ENCODE measurements at regions not wholly inside any gene's neighbourhood (a gene's known extent, or its start where the extent isn't known, plus 50 kb on each side); places are given as distances from the start of the nearest gene placed in this dataset.

DNA sequence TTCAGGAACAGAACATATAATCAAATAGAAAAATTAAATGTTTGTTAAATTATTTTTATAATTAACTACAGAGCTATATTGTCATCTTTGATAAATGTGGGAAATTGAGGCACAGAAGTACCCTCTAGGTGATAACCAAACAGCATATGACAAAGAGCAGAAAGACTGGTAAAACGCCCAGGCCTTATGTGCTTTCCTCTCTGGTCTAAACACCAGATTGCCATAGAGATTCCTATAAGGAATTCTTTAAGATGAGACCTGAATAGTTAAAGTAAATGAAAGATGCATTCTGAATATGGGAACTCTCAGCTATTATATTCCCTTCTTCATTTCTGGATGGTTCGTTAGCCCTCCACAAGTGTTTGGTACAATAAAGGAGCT is 140.0 kb upstream of the SOX5 start:
- Histone ChIP-seq H3K27me3 (ENCODE audit: insufficient read depth, low read length) (no peaks in the 10 kb centered on the region), H3K14ac (ENCODE audit: low read length) (no peak overlapping the region), H3K4me2 (ENCODE audit: low read length) (no peak overlapping the region), H3K18ac (ENCODE audit: low read length) (no peak overlapping the region), H3K23ac (ENCODE audit: low read length) (no peak overlapping the region), H2AK5ac (ENCODE audit: low read length) (no peak overlapping the region), H3K4me1 (ENCODE audit: control insufficient read depth in 1 of 2, insufficient read depth in 2 of 2, low read length in 2 of 2) (no peaks in the 10 kb centered on the region), H2BK5ac (ENCODE audit: low read depth, low read length, poor library complexity) (no peak overlapping the region), H3K27ac (ENCODE audit: low read depth, low read length) (no peak overlapping the region), H3K79me1 (ENCODE audit: low read length) (no peaks in the 10 kb centered on the region), H3K9me3 (ENCODE audit: insufficient read depth, low read depth, low read length) (no peaks in the 10 kb centered on the region), H4K8ac (ENCODE audit: low read depth, low read length) (no peak overlapping the region), H2BK120ac (ENCODE audit: insufficient read depth, low read length, poor library complexity) (no peak overlapping the region), H3K36me3 (ENCODE audit: control insufficient read depth in 1 of 2, insufficient read depth in 2 of 2, low read length in 2 of 2) (no peaks in the 10 kb centered on the region), H3K4me3 (ENCODE audit: low read depth, low read length) (no peak overlapping the region), H2BK12ac (ENCODE audit: low read length) (no peak overlapping the region), H3K79me2 (ENCODE audit: control insufficient read depth, insufficient read depth, low read length, poor library complexity) (no peaks in the 10 kb centered on the region), H3K9ac (ENCODE audit: low read length) (no peak overlapping the region), H3K4ac (ENCODE audit: low read depth, low read length) (no peak overlapping the region), H4K91ac (ENCODE audit: low read depth, low read length) (no peak overlapping the region), H2AFZ (ENCODE audit: insufficient read depth, low read length, poor library complexity) (no peak overlapping the region), H4K12ac (ENCODE audit: low read depth, low read length) (no peak overlapping the region)
- WGBS (ENCODE audit: extremely low coverage, insufficient coverage, insufficient read length): no CpG with 5 or more reads among the region's 2 CpGs
- no peak for DNase-seq

DNA sequence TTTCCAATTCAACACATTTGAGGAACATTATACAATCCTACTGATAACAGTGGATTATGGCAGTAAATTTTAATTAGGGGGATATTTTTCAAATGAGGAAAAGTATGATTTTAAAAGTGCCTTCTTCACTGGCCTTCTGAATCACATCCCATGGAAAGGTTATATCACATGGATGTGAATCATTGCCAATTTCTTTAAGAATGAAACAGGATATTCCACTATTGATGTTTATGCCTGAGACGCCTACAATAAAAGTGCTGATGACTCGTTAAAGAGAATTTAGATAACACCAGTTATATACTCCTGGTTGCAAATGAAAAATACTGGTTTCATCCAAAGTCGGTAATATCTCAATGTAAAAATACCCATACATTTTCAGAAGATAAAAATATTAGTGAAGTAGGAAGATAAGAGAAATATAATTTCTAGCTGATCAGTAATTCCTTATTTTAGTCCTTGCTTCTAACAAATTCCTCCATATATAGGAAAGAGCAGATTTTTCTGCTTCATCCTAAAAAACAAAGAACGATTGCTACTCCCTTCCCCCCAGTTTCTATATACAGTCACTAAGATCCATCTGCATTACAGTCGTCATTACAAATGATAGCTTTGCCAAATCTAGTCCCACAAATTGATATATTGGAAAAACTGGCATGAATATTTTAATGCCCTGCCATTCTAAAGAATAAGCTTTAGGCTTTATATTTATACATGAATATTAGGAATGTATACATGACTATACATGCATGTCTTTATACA is 139.5 kb upstream of the SOX5 start:
- H3K14ac ChIP-seq (ENCODE audit: low read length): no peak overlapping the region
- H2BK120ac ChIP-seq (ENCODE audit: insufficient read depth, low read length, poor library complexity): no peak overlapping the region
- no peaks in the 10 kb centered on the region for H3K4me1 ChIP-seq (ENCODE audit: control insufficient read depth in 1 of 2, insufficient read depth in 2 of 2, low read length in 2 of 2)
- no peak overlapping the region for H4K12ac ChIP-seq (ENCODE audit: low read depth, low read length)
- no peak overlapping the region for H3K4me3 ChIP-seq (ENCODE audit: low read depth, low read length)
- DNase-seq: no peak
- no peak overlapping the region for H3K4me2 ChIP-seq (ENCODE audit: low read length)
- H4K91ac ChIP-seq (ENCODE audit: low read depth, low read length): no peak overlapping the region
- H3K79me1 ChIP-seq (ENCODE audit: low read length): no peaks in the 10 kb centered on the region
- no peak overlapping the region for H4K8ac ChIP-seq (ENCODE audit: low read depth, low read length)
- no CpG with 5 or more reads among the region's 5 CpGs for WGBS (ENCODE audit: extremely low coverage, insufficient coverage, insufficient read length)
- no peak overlapping the region for H2BK12ac ChIP-seq (ENCODE audit: low read length)
- no peaks in the 10 kb centered on the region for H3K9me3 ChIP-seq (ENCODE audit: insufficient read depth, low read depth, low read length)
- no peaks in the 10 kb centered on the region for H3K27me3 ChIP-seq (ENCODE audit: insufficient read depth, low read length)
- no peaks in the 10 kb centered on the region for H3K36me3 ChIP-seq (ENCODE audit: control insufficient read depth in 1 of 2, insufficient read depth in 2 of 2, low read length in 2 of 2)
- H2BK5ac ChIP-seq (ENCODE audit: low read depth, low read length, poor library complexity): no peak overlapping the region
- no peak overlapping the region for H2AK5ac ChIP-seq (ENCODE audit: low read length)
- H3K4ac ChIP-seq (ENCODE audit: low read depth, low read length): no peak overlapping the region
- H3K23ac ChIP-seq (ENCODE audit: low read length): no peak overlapping the region
- no peaks in the 10 kb centered on the region for H3K79me2 ChIP-seq (ENCODE audit: control insufficient read depth, insufficient read depth, low read length, poor library complexity)
- H2AFZ ChIP-seq (ENCODE audit: insufficient read depth, low read length, poor library complexity): no peak overlapping the region
- H3K18ac ChIP-seq (ENCODE audit: low read length): no peak overlapping the region
- H3K27ac ChIP-seq (ENCODE audit: low read depth, low read length): no peak overlapping the region
- no peak overlapping the region for H3K9ac ChIP-seq (ENCODE audit: low read length)

DNA sequence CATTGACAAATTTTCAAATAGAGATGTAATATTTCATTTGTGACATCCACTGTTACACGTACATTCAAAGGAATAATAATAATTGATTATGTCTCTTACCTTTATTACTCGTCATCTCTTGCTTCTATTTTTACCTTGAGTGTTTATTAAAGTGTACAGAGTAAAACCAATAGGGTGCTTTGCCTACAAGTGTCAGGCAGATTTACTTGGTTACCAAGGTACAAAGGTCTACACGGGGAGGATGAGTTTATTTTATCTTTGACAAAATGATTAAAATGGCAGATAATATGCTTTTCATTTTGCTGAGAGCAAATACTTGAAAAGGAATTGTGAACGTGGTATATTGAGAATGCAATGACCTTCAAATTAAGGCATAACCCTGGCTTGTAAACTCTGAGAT is 137.8 kb upstream of the SOX5 start:
- H3K36me3 ChIP-seq (ENCODE audit: control insufficient read depth in 1 of 2, insufficient read depth in 2 of 2, low read length in 2 of 2): no peaks in the 10 kb centered on the region
- no peak overlapping the region for H3K27ac ChIP-seq (ENCODE audit: low read depth, low read length)
- no peak overlapping the region for H3K14ac ChIP-seq (ENCODE audit: low read length)
- H3K4me3 ChIP-seq (ENCODE audit: low read depth, low read length): no peak overlapping the region
- no peak overlapping the region for H3K4me2 ChIP-seq (ENCODE audit: low read length)
- no peak overlapping the region for H2AK5ac ChIP-seq (ENCODE audit: low read length)
- no peaks in the 10 kb centered on the region for H3K9me3 ChIP-seq (ENCODE audit: insufficient read depth, low read depth, low read length)
- no peak overlapping the region for H3K23ac ChIP-seq (ENCODE audit: low read length)
- H3K4ac ChIP-seq (ENCODE audit: low read depth, low read length): no peak overlapping the region
- H3K27me3 ChIP-seq (ENCODE audit: insufficient read depth, low read length): no peaks in the 10 kb centered on the region
- no peaks in the 10 kb centered on the region for H3K79me1 ChIP-seq (ENCODE audit: low read length)
- DNase-seq: no peak
- no peak overlapping the region for H2BK5ac ChIP-seq (ENCODE audit: low read depth, low read length, poor library complexity)
- no peak overlapping the region for H3K18ac ChIP-seq (ENCODE audit: low read length)
- no peaks in the 10 kb centered on the region for H3K4me1 ChIP-seq (ENCODE audit: control insufficient read depth in 1 of 2, insufficient read depth in 2 of 2, low read length in 2 of 2)
- H2AFZ ChIP-seq (ENCODE audit: insufficient read depth, low read length, poor library complexity): no peak overlapping the region
- no peak overlapping the region for H2BK120ac ChIP-seq (ENCODE audit: insufficient read depth, low read length, poor library complexity)
- WGBS (ENCODE audit: extremely low coverage, insufficient coverage, insufficient read length): no CpG with 5 or more reads among the region's 4 CpGs
- H4K91ac ChIP-seq (ENCODE audit: low read depth, low read length): no peak overlapping the region
- no peak overlapping the region for H3K9ac ChIP-seq (ENCODE audit: low read length)
- no peaks in the 10 kb centered on the region for H3K79me2 ChIP-seq (ENCODE audit: control insufficient read depth, insufficient read depth, low read length, poor library complexity)
- no peak overlapping the region for H2BK12ac ChIP-seq (ENCODE audit: low read length)
- no peak overlapping the region for H4K8ac ChIP-seq (ENCODE audit: low read depth, low read length)
- no peak overlapping the region for H4K12ac ChIP-seq (ENCODE audit: low read depth, low read length)

DNA sequence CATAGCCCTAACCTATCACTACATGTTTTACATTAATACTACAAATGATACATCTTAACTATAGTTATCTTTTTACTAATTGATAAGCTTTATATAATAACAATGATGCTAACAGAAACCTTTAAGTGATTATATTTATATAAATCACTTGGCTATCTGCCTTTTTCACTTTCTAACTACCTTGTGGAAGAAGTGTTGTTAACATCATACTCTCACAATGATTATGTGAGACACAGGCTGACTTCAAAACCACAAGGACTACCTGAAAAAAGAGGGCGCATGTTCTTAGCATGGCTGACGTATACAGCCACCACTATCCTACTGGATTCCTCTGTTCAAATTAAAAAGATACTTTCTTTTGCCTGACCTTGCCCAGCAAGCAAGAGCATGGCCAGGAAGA is 135.3 kb upstream of the SOX5 start:
- Histone ChIP-seq H3K23ac (ENCODE audit: low read length) (no peak overlapping the region), H2AK5ac (ENCODE audit: low read length) (no peak overlapping the region), H3K4me1 (ENCODE audit: control insufficient read depth in 1 of 2, insufficient read depth in 2 of 2, low read length in 2 of 2) (no peaks in the 10 kb centered on the region), H4K12ac (ENCODE audit: low read depth, low read length) (no peak overlapping the region), H2AFZ (ENCODE audit: insufficient read depth, low read length, poor library complexity) (no peak overlapping the region), H3K18ac (ENCODE audit: low read length) (no peak overlapping the region), H3K4me3 (ENCODE audit: low read depth, low read length) (no peak overlapping the region), H3K4me2 (ENCODE audit: low read length) (no peak overlapping the region), H2BK120ac (ENCODE audit: insufficient read depth, low read length, poor library complexity) (no peak overlapping the region), H3K9ac (ENCODE audit: low read length) (no peak overlapping the region), H3K27ac (ENCODE audit: low read depth, low read length) (no peak overlapping the region), H3K4ac (ENCODE audit: low read depth, low read length) (no peak overlapping the region), H3K9me3 (ENCODE audit: insufficient read depth, low read depth, low read length) (no peaks in the 10 kb centered on the region), H3K36me3 (ENCODE audit: control insufficient read depth in 1 of 2, insufficient read depth in 2 of 2, low read length in 2 of 2) (no peaks in the 10 kb centered on the region), H3K79me1 (ENCODE audit: low read length) (no peaks in the 10 kb centered on the region), H3K14ac (ENCODE audit: low read length) (no peak overlapping the region), H4K8ac (ENCODE audit: low read depth, low read length) (no peak overlapping the region), H2BK5ac (ENCODE audit: low read depth, low read length, poor library complexity) (no peak overlapping the region), H3K79me2 (ENCODE audit: control insufficient read depth, insufficient read depth, low read length, poor library complexity) (no peaks in the 10 kb centered on the region), H2BK12ac (ENCODE audit: low read length) (no peak overlapping the region), H4K91ac (ENCODE audit: low read depth, low read length) (no peak overlapping the region), H3K27me3 (ENCODE audit: insufficient read depth, low read length) (no peaks in the 10 kb centered on the region)
- no CpG with 5 or more reads among the region's 2 CpGs for WGBS (ENCODE audit: extremely low coverage, insufficient coverage, insufficient read length)
- no peak for DNase-seq

Data from trophoblast cell (in vitro differentiated cells and primary cell).